PC-9 (cell line): ENCODE measurements at regions not wholly inside any gene's neighbourhood (a gene's known extent, or its start where the extent isn't known, plus 50 kb on each side); places are given as distances from the start of the nearest gene placed in this dataset.

Source experiments
- BruUV-seq: library from RNA; stranded (reverse); fragments of 400-500 nt; replicated peaks from 2 replicates; lab custom pipeline; 2021; lab: Mats Ljungman, UMichigan
- CTCF ChIA-PET: fragments of 300-600 bp; sonication (Branson Sonifier 250); formaldehyde crosslinking; loops from one replicate; lab custom pipeline; 2022; ENCODE audit warnings: antibody characterized with exemption; lab: Charles Lee
- POLR2A ChIA-PET: fragments of 300-600 bp; sonication (Branson Sonifier 250); formaldehyde crosslinking; loops from one replicate; lab custom pipeline; 2022; ENCODE audit warnings: antibody characterized with exemption; ENCODE audit not compliant: unreplicated experiment; lab: Charles Lee
- DNase-seq, 2 experiments: peaks; one replicate each; pipeline versions ENCODE4 v3.0.0 to v3.0.0-alpha.2; 2015 to 2022; ENCODE audit warnings: mixed read lengths in 1 of 2
- H2AFZ ChIP-seq: fragments of 200-600 bp; sonication (generic); 2 replicates; pipeline ENCODE4 v1.8.1; 2017; ENCODE audit warnings: antibody characterized with exemption
- H3F3A ChIP-seq: fragments of 200-600 bp; sonication (generic); 2 replicates; pipeline ENCODE4 v1.8.1; 2017; ENCODE audit warnings: antibody characterized with exemption, mild to moderate bottlenecking, low read depth; ENCODE audit not compliant: insufficient read depth
- H3K27ac ChIP-seq: fragments of 200-600 bp; sonication (generic); 2 replicates; pipeline ENCODE4 v1.6.1; 2016; ENCODE audit warnings: mixed run types
- H3K27me3 ChIP-seq: fragments of 200-600 bp; sonication (generic); 2 replicates; pipeline ENCODE4 v1.6.1; 2016; ENCODE audit warnings: low read depth, mixed run types; ENCODE audit not compliant: insufficient read depth
- H3K36me3 ChIP-seq: fragments of 200-600 bp; sonication (generic); 2 replicates; pipeline ENCODE4 v1.6.1; 2016; ENCODE audit warnings: low read depth, mixed run types
- H3K4me1 ChIP-seq: fragments of 200-600 bp; sonication (generic); replicated peaks from 2 replicates; pipeline ENCODE4 v1.6.1; 2016; ENCODE audit warnings: mixed run types; ENCODE audit not compliant: insufficient read depth
- H3K4me2 ChIP-seq: fragments of 200-600 bp; sonication (generic); 2 replicates; pipeline ENCODE4 v1.6.1; 2017; ENCODE audit warnings: mixed run types
- H3K4me3 ChIP-seq: fragments of 200-600 bp; sonication (generic); 2 replicates; pipeline ENCODE4 v1.6.1; 2016; ENCODE audit warnings: mixed run types
- H3K79me2 ChIP-seq: fragments of 200-600 bp; sonication (generic); 2 replicates; pipeline ENCODE4 v1.6.1; 2017; ENCODE audit warnings: low read depth, mixed run types
- H3K9me2 ChIP-seq: fragments of 200-600 bp; sonication (generic); 2 replicates; pipeline ENCODE4 v1.8.1; 2017; ENCODE audit warnings: mild to moderate bottlenecking; ENCODE audit not compliant: insufficient read depth
- H3K9me3 ChIP-seq: fragments of 200-600 bp; sonication (generic); 2 replicates; pipeline ENCODE4 v1.8.1; 2016; ENCODE audit warnings: low read depth; ENCODE audit not compliant: insufficient read depth
- H4K20me1 ChIP-seq: fragments of 200-600 bp; sonication (generic); 2 replicates; pipeline ENCODE4 v1.8.1; 2017; ENCODE audit not compliant: insufficient read depth
- CTCF ChIP-seq: fragments of 200-600 bp; sonication (generic); conservative IDR thresholded peaks from 2 replicates; pipeline ENCODE4 v1.6.1; 2017; ENCODE audit warnings: mixed run types, antibody characterized with exemption, mild to moderate bottlenecking, moderate library complexity
- EZH2 ChIP-seq: fragments of 200-600 bp; sonication (generic); IDR thresholded peaks from 2 replicates; pipeline ENCODE4 v1.8.0; 2017; ENCODE audit warnings: antibody characterized with exemption, low read depth
- intact Hi-C: fragments of 100-400 bp; cut with micrococcal nuclease; formaldehyde crosslinking; loops from one replicate; pipeline ENCODE4 v1.10.0; 2022; ENCODE audit not compliant: unreplicated experiment

DNA sequence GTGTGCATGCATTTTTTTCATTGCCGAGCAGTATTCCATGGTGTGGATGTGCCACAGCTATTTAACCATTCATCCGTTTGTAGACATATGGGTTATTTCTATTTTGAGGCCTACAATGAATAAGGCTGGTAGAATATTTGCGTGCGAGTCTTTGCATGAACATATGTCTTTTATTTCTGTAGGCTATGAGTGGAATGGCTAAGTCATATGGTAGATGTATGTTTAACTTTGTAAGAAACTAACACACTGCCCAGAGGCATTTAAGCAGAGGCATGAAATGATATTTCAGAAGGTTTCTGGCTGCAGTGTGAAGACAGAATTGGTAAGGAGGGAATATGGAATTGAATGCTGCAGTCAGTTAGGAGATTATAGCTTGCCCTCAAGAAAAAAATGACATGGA is 457.4 kb upstream of the CDH4 start:
- Histone ChIP-seq H3K4me3 (no peak overlapping the region), H3K4me1 (no peaks in the 10 kb centered on the region), H2AFZ (no peak overlapping the region), H3F3A (no peaks in the 10 kb centered on the region), H3K79me2 (no peaks in the 10 kb centered on the region), H3K9me3 (no peaks in the 10 kb centered on the region), H3K9me2 (no peaks in the 10 kb centered on the region), H3K4me2 (no peak overlapping the region), H3K27me3 (peaks cover 77% of the 10 kb centered on the region), H3K36me3 (no peaks in the 10 kb centered on the region), H3K27ac (no peak overlapping the region), H4K20me1 (no peaks in the 10 kb centered on the region)
- TF ChIP-seq CTCF (no peak), EZH2 (no peak)
- no peak for DNase-seq
- ChIA-PET CTCF (no interaction called here), POLR2A (no interaction called here)
- no TSS peak for BruUV-seq
- intact Hi-C loops: no loop called here

DNA sequence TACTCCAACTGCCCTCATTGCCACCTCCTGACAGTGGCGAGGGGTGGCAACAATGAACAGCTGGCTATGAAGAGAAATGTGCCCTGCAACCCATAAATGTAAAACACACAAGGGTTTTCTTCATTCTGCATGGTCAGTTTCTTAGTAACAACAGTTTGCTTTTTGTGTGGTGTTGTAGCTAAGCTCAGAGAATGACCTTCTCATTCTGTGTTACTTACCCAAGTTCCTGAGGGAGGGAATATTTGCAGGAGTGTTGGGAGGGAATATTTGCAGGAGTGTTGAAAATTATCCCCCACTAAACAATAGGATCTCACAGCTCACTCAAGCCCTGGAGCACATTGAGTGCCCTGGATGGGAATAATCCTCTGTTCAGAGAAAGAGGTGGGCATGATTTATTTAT is 456.4 kb upstream of the CDH4 start:
- ChIA-PET CTCF (no interaction called here), POLR2A (no interaction called here)
- no peak overlapping the region for H3K4me2 ChIP-seq
- no peaks in the 10 kb centered on the region for H3K9me3 ChIP-seq
- no peaks in the 10 kb centered on the region for H4K20me1 ChIP-seq
- no peaks in the 10 kb centered on the region for H3K36me3 ChIP-seq
- H3K4me1 ChIP-seq: no peaks in the 10 kb centered on the region
- H3K9me2 ChIP-seq: no peaks in the 10 kb centered on the region
- no peaks in the 10 kb centered on the region for H3K79me2 ChIP-seq
- H3K27me3 ChIP-seq: peaks cover 73% of the 10 kb centered on the region
- BruUV-seq: no TSS peak
- H3K4me3 ChIP-seq: no peak overlapping the region
- H3K27ac ChIP-seq: no peak overlapping the region
- TF ChIP-seq CTCF (no peak), EZH2 (no peak)
- intact Hi-C loops: no loop called here
- H2AFZ ChIP-seq: no peak overlapping the region
- H3F3A ChIP-seq: no peaks in the 10 kb centered on the region
- DNase-seq: no peak

DNA sequence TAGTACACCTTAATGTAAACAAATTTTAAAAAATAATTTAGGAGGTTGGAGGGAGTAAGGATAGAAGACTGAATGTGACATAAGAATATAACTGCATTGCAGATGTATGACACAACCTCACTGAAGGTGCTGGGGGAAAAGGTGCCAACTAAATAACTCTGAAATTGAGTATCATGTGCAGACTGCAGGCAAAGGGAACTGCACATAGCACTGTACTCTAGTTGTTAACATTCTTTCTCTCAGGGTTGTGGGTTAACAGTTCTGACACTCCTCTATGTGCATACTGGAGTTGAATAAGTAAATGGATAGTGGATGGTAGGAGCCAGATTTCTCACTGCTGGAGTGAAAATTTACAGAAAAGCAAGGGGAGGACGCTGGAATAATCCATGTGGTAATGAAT is 451.9 kb upstream of the CDH4 start:
- TF ChIP-seq CTCF (no peak), EZH2 (no peak)
- intact Hi-C loops: no loop called here
- no peaks in the 10 kb centered on the region for H3K4me1 ChIP-seq
- H3K36me3 ChIP-seq: no peaks in the 10 kb centered on the region
- peaks cover 58% of the 10 kb centered on the region for H3K27me3 ChIP-seq
- no peak overlapping the region for H3K4me3 ChIP-seq
- POLR2A ChIA-PET: no interaction called here
- H3F3A ChIP-seq: no peaks in the 10 kb centered on the region
- DNase-seq: no peak
- no TSS peak for BruUV-seq
- no peaks in the 10 kb centered on the region for H3K9me2 ChIP-seq
- no peak overlapping the region for H3K27ac ChIP-seq
- no peak overlapping the region for H2AFZ ChIP-seq
- CTCF ChIA-PET: no interaction called here
- no peaks in the 10 kb centered on the region for H3K9me3 ChIP-seq
- H3K4me2 ChIP-seq: no peak overlapping the region
- H3K79me2 ChIP-seq: no peaks in the 10 kb centered on the region
- H4K20me1 ChIP-seq: no peaks in the 10 kb centered on the region
